HEK293 (cell line): ENCODE measurements at regions not wholly inside any gene's neighbourhood (a gene's known extent, or its start where the extent isn't known, plus 50 kb on each side); places are given as distances from the start of the nearest gene placed in this dataset.

Experiments used
- CTCF ChIP-seq: fragments of 450-650 bp; formaldehyde crosslinking; IDR thresholded peaks from 2 replicates; pipeline ENCODE4 v1.5.1; 2016; ENCODE audit warnings: missing biosample characterization, missing genetic modification characterization
- ZBTB21 ChIP-seq: fragments of 450-650 bp; formaldehyde crosslinking; IDR thresholded peaks from 2 replicates; pipeline ENCODE4 v1.5.1; 2017; ENCODE audit warnings: missing biosample characterization, missing genetic modification characterization
- ZNF2 ChIP-seq: fragments of 450-650 bp; formaldehyde crosslinking; IDR thresholded peaks from 2 replicates; pipeline ENCODE4 v1.5.1; 2016; ENCODE audit warnings: missing biosample characterization, missing genetic modification characterization
- ZNF274 ChIP-seq, 2 experiments: fragments of 200-500 bp in 1 of 2; fragments of 450-650 bp in 1 of 2; sonication (Bioruptor generic) in 1 of 2; formaldehyde crosslinking in 1 of 2; IDR thresholded peaks; 2 replicates each; pipeline versions ENCODE4 v1.5.1 to v1.6.1; 2014 to 2016; ENCODE audit warnings: borderline replicate concordance in 1 of 2, inconsistent platforms in 1 of 2, low read length in 1 of 2, missing biosample characterization in 1 of 2, missing genetic modification characterization in 1 of 2
- ZNF37A ChIP-seq: fragments of 450-650 bp; IDR thresholded peaks from 2 replicates; pipeline ENCODE4 v1.5.1; 2018; ENCODE audit warnings: missing biosample characterization, missing genetic modification characterization
- ZNF645 ChIP-seq: fragments of 450-650 bp; formaldehyde crosslinking; IDR thresholded peaks from 2 replicates; pipeline ENCODE4; 2016; ENCODE audit warnings: missing biosample characterization, missing genetic modification characterization
- ZNF660 ChIP-seq: fragments of 450-650 bp; IDR thresholded peaks from 2 replicates; pipeline ENCODE4 v1.5.1; 2018; ENCODE audit warnings: missing biosample characterization, mild to moderate bottlenecking, missing genetic modification characterization

- TF ChIP-seq ZNF660 (no peak), ZNF37A (tag by site-specific recombination) (no peak), CTCF (no peak), ZNF2 (tag by site-specific recombination) (no peak), ZNF645 (tag by site-specific recombination) (no peak), ZBTB21 (tag by site-specific recombination) (no peak), ZNF274 (IDR thresholded peaks at IDR 0.05; ENCODE audit: low read length) (no peak), ZNF274 (tag by site-specific recombination; IDR thresholded peaks at IDR 0.05; ENCODE audit: borderline replicate concordance) (no peak)
These were observed 681.0 kb downstream of the DIPK2A start for GRCh38 chr3:144652573-144652972.
